ENCODE measurements at regions not wholly inside any gene's neighbourhood (a gene's known extent, or its start where the extent isn't known, plus 50 kb on each side); places are given as distances from the start of the nearest gene placed in this dataset.
"Not testable (repeated sequence)": the region's sequence is repeated elsewhere in the genome, so short reads cannot be mapped to it uniquely, and the experiment has no call there.

DNA sequence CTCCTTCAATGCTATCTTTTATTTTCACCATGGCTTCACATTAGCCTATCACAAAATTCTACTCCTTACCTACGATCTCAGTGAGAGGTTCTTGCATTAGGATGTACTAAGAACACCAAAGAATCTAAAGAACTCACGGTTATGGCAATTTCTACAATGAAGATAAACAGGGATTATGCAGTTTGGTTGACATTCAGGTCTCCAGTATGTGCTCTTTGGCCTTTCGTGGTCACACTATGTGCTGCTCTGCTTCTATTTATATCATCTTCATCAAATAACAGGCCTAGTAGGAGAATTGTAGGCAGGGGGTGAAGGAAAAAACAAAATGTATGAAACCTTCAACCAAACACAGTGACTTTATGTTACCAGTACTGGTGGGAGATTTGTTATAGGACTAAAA lies 194.0 kb upstream of the SAMSN1 start:
- ATAC-seq (ENCODE audit: insufficient number of reproducible peaks, low FRiP score, low read depth) (no peak), DNase-seq (ENCODE audit: low spot score) (no peak)
- Histone ChIP-seq H3K27me3 (replicated peaks; ENCODE audit: insufficient read depth) (no peaks in the 10 kb centered on the region), H3K4me3 (no peak overlapping the region), H3K9me3 (no peaks in the 10 kb centered on the region), H3K36me3 (no peaks in the 10 kb centered on the region), H3K4me1 (ENCODE audit: control insufficient read depth in 1 of 2, low read depth in 2 of 2) (no peaks in the 10 kb centered on the region), H3K27ac (no peak overlapping the region)
- TF ChIP-seq, protein P1, sequence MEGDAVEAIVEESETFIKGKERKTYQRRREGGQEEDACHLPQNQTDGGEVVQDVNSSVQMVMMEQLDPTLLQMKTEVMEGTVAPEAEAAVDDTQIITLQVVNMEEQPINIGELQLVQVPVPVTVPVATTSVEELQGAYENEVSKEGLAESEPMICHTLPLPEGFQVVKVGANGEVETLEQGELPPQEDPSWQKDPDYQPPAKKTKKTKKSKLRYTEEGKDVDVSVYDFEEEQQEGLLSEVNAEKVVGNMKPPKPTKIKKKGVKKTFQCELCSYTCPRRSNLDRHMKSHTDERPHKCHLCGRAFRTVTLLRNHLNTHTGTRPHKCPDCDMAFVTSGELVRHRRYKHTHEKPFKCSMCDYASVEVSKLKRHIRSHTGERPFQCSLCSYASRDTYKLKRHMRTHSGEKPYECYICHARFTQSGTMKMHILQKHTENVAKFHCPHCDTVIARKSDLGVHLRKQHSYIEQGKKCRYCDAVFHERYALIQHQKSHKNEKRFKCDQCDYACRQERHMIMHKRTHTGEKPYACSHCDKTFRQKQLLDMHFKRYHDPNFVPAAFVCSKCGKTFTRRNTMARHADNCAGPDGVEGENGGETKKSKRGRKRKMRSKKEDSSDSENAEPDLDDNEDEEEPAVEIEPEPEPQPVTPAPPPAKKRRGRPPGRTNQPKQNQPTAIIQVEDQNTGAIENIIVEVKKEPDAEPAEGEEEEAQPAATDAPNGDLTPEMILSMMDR (IDR thresholded peaks at IDR 0.05): no peak

DNA sequence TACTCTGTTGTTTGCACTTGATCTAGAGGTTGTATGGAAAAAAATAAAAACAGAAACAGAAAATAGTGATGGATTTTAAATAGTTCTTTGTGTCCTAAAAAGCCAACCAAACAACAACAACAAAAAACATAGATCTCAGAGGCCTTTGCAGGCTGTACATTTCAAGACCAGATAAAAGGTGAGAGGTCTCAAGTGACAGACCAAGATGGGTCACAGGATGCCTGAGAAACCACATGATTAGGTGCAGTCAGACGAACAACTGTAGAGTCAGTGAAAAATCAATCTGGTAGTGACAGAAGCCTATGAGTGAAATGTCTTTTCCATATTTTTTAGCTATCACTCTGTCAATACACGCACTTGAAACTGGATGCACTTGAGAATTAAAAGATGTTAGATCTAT lies 193.5 kb upstream of the SAMSN1 start:
- Histone ChIP-seq H3K4me3 (no peak overlapping the region), H3K27ac (no peak overlapping the region), H3K36me3 (no peaks in the 10 kb centered on the region), H3K4me1 (ENCODE audit: control insufficient read depth in 1 of 2, low read depth in 2 of 2) (no peaks in the 10 kb centered on the region), H3K9me3 (no peaks in the 10 kb centered on the region), H3K27me3 (replicated peaks; ENCODE audit: insufficient read depth) (no peaks in the 10 kb centered on the region)
- ATAC-seq (ENCODE audit: insufficient number of reproducible peaks, low FRiP score, low read depth): no peak
- TF ChIP-seq, protein P1 (IDR thresholded peaks at IDR 0.05): no peak
- DNase-seq (ENCODE audit: low spot score): no peak

DNA sequence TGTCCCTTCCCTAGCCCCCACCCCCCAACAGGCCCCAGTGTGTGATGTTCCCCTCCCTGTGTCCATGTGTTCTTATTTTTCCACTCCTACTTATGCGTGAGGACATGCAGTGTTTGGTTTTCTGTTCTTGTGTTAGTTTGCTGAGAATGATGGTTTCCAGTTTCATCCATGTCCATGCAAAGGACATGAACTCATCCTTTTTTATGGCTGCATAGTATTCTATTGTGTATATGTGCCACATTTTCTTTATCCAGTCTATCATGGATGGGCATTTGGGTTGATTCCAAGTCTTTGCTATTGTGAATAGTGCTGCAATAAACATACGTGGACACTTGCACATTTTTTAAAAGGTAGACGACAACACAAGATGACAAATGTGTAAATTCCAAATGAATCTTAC lies 192.5 kb upstream of the SAMSN1 start:
- not testable (repeated sequence) for H3K36me3 ChIP-seq; H3K4me1 ChIP-seq (ENCODE audit: control insufficient read depth in 1 of 2, low read depth in 2 of 2); ATAC-seq (ENCODE audit: insufficient number of reproducible peaks, low FRiP score, low read depth); H3K4me3 ChIP-seq; DNase-seq (ENCODE audit: low spot score); H3K27me3 ChIP-seq (replicated peaks; ENCODE audit: insufficient read depth); H3K27ac ChIP-seq; H3K9me3 ChIP-seq

DNA sequence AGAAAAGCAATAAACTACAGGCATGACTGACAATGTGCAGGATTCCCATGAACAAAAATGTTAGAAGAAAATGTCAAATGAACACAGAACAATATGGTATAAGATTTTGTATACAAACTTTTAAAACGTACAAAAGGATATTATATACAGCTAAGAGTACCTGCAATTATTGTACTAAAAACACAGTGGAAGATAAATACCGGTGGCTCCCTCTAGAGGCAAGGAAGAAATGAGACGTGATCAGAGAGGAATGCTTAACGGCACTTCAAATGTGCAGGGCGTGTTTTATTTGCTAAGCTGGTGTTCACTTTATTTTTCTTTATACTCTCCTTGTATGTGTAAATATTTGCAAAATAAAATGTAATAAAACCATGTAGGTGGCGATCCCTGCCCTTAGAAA lies 191.8 kb upstream of the SAMSN1 start:
- Histone ChIP-seq H3K9me3 (no peaks in the 10 kb centered on the region), H3K4me3 (no peak overlapping the region), H3K27me3 (replicated peaks; ENCODE audit: insufficient read depth) (no peaks in the 10 kb centered on the region), H3K27ac (no peak overlapping the region), H3K4me1 (ENCODE audit: control insufficient read depth in 1 of 2, low read depth in 2 of 2) (no peaks in the 10 kb centered on the region), H3K36me3 (no peaks in the 10 kb centered on the region)
- ATAC-seq (ENCODE audit: insufficient number of reproducible peaks, low FRiP score, low read depth) (no peak), DNase-seq (ENCODE audit: low spot score) (no peak)
- TF ChIP-seq, protein P1 (IDR thresholded peaks at IDR 0.05): no peak

- Histone ChIP-seq H3K27ac (no peak overlapping the region), H3K27me3 (replicated peaks; ENCODE audit: insufficient read depth) (no peaks in the 10 kb centered on the region), H3K4me3 (no peak overlapping the region), H3K4me1 (ENCODE audit: control insufficient read depth in 1 of 2, low read depth in 2 of 2) (no peaks in the 10 kb centered on the region), H3K36me3 (no peaks in the 10 kb centered on the region), H3K9me3 (no peaks in the 10 kb centered on the region)
- TF ChIP-seq, protein P1 (IDR thresholded peaks at IDR 0.05): no peak
- no peak for ATAC-seq (ENCODE audit: insufficient number of reproducible peaks, low FRiP score, low read depth)
- DNase-seq (ENCODE audit: low spot score): no peak
Measured at GRCh38 chr21:14737284-14737691, 191.2 kb upstream of the SAMSN1 start.

GRCh38 chr21:14736672-14737071 lies 190.6 kb upstream of the SAMSN1 start:
- Histone ChIP-seq H3K27me3 (replicated peaks; ENCODE audit: insufficient read depth) (no peaks in the 10 kb centered on the region), H3K4me1 (ENCODE audit: control insufficient read depth in 1 of 2, low read depth in 2 of 2) (no peaks in the 10 kb centered on the region), H3K4me3 (no peak overlapping the region), H3K9me3 (no peaks in the 10 kb centered on the region), H3K27ac (no peak overlapping the region), H3K36me3 (no peaks in the 10 kb centered on the region)
- no peak for ATAC-seq (ENCODE audit: insufficient number of reproducible peaks, low FRiP score, low read depth)
- DNase-seq (ENCODE audit: low spot score): no peak
- TF ChIP-seq, protein P1 (IDR thresholded peaks at IDR 0.05): no peak
